Type B pancreatic cell (in vitro differentiated cells): ENCODE measurements at regions not wholly inside any gene's neighbourhood (a gene's known extent, or its start where the extent isn't known, plus 50 kb on each side); places are given as distances from the start of the nearest gene placed in this dataset.

Source experiments
- DNase-seq: peaks from one replicate; pipeline ENCODE4 v3.0.0; 2021; ENCODE audit warnings: mixed read lengths; ENCODE audit not compliant: unreplicated experiment; ENCODE audit errors: extremely low spot score
- H3K27ac Mint-ChIP-seq: 2 replicates; pipeline ENCODE4 v1.8.0; 2021; ENCODE audit warnings: mild to moderate bottlenecking, mixed read lengths
- H3K27me3 Mint-ChIP-seq: 2 replicates; pipeline ENCODE4 v1.8.0; 2021; ENCODE audit warnings: mixed read lengths
- H3K36me3 Mint-ChIP-seq: 2 replicates; pipeline ENCODE4 v1.8.0; 2021; ENCODE audit warnings: mixed read lengths
- H3K4me1 Mint-ChIP-seq: one replicate; pipeline ENCODE4 v1.8.0; 2021; ENCODE audit warnings: mixed read lengths; ENCODE audit not compliant: unreplicated experiment
- H3K4me3 Mint-ChIP-seq: 2 replicates; pipeline ENCODE4 v1.8.0; 2021; ENCODE audit warnings: mild to moderate bottlenecking, mixed read lengths
- H3K9me3 Mint-ChIP-seq: 2 replicates; pipeline ENCODE4 v1.8.0; 2021; ENCODE audit warnings: mixed read lengths
- CTCF ChIP-seq: fragments of 200-600 bp; sonication (generic); conservative IDR thresholded peaks from 2 replicates; pipeline ENCODE4 v1.5.0; 2021; ENCODE audit warnings: antibody characterized with exemption, mild to moderate bottlenecking

- DNase-seq, result no peak
- no peak overlapping the region for H3K27ac Mint-ChIP-seq
- no peaks in the 10 kb centered on the region for H3K9me3 Mint-ChIP-seq
- H3K36me3 Mint-ChIP-seq, result no peaks in the 10 kb centered on the region
- no peaks in the 10 kb centered on the region for H3K27me3 Mint-ChIP-seq
- H3K4me1 Mint-ChIP-seq, result peaks cover 15% of the 10 kb centered on the region
- H3K4me3 Mint-ChIP-seq, result no peak overlapping the region
- no peak for TF ChIP-seq CTCF
These were observed 408.6 kb upstream of the FANCL start for GRCh38 chr2:58649756-58650155.

- H3K9me3 Mint-ChIP-seq, result no peaks in the 10 kb centered on the region
- TF ChIP-seq CTCF, result no peak
- DNase-seq, result no peak
- peaks cover 14% of the 10 kb centered on the region for H3K4me1 Mint-ChIP-seq
- H3K36me3 Mint-ChIP-seq, result no peaks in the 10 kb centered on the region
- no peak overlapping the region for H3K4me3 Mint-ChIP-seq
- H3K27ac Mint-ChIP-seq, result no peak overlapping the region
- H3K27me3 Mint-ChIP-seq, result no peaks in the 10 kb centered on the region
These were observed 403.9 kb upstream of the FANCL start for GRCh38 chr2:58645017-58645416.

GRCh38 chr2:58644451-58644850 lies 403.3 kb upstream of the FANCL start:
- DNase-seq, result no peak
- H3K36me3 Mint-ChIP-seq, result no peaks in the 10 kb centered on the region
- no peaks in the 10 kb centered on the region for H3K9me3 Mint-ChIP-seq
- H3K27me3 Mint-ChIP-seq, result no peaks in the 10 kb centered on the region
- H3K4me1 Mint-ChIP-seq, result peaks cover 10% of the 10 kb centered on the region
- no peak overlapping the region for H3K27ac Mint-ChIP-seq
- TF ChIP-seq CTCF, result no peak
- H3K4me3 Mint-ChIP-seq, result no peak overlapping the region

- DNase-seq, result no peak
- Mint-ChIP-seq H3K36me3 (no peaks in the 10 kb centered on the region), H3K9me3 (no peaks in the 10 kb centered on the region), H3K27ac (no peak overlapping the region), H3K4me3 (no peak overlapping the region), H3K27me3 (no peaks in the 10 kb centered on the region), H3K4me1 (peaks cover 3% of the 10 kb centered on the region)
- TF ChIP-seq CTCF, result no peak
These were observed 399.9 kb upstream of the FANCL start for GRCh38 chr2:58641001-58641400.

- DNase-seq, result no peak
- no peak for TF ChIP-seq CTCF
- H3K9me3 Mint-ChIP-seq, result no peaks in the 10 kb centered on the region
- H3K27ac Mint-ChIP-seq, result no peak overlapping the region
- no peaks in the 10 kb centered on the region for H3K27me3 Mint-ChIP-seq
- H3K4me1 Mint-ChIP-seq, result peaks cover 4% of the 10 kb centered on the region
- H3K36me3 Mint-ChIP-seq, result no peaks in the 10 kb centered on the region
- no peak overlapping the region for H3K4me3 Mint-ChIP-seq
These were observed 398.9 kb upstream of the FANCL start for GRCh38 chr2:58640042-58640441.

GRCh38 chr2:58638256-58638805 lies 397.2 kb upstream of the FANCL start:
- Mint-ChIP-seq H3K36me3 (no peaks in the 10 kb centered on the region), H3K4me3 (no peak overlapping the region), H3K9me3 (no peaks in the 10 kb centered on the region), H3K4me1 (peaks cover 16% of the 10 kb centered on the region), H3K27ac (no peak overlapping the region), H3K27me3 (no peaks in the 10 kb centered on the region)
- TF ChIP-seq CTCF, result no peak
- no peak for DNase-seq
